ENCODE measurements at regions not wholly inside any gene's neighbourhood (a gene's known extent, or its start where the extent isn't known, plus 50 kb on each side); places are given as distances from the start of the nearest gene placed in this dataset.
"Not testable (repeated sequence)": the region's sequence is repeated elsewhere in the genome, so short reads cannot be mapped to it uniquely, and the experiment has no call there.

DNA sequence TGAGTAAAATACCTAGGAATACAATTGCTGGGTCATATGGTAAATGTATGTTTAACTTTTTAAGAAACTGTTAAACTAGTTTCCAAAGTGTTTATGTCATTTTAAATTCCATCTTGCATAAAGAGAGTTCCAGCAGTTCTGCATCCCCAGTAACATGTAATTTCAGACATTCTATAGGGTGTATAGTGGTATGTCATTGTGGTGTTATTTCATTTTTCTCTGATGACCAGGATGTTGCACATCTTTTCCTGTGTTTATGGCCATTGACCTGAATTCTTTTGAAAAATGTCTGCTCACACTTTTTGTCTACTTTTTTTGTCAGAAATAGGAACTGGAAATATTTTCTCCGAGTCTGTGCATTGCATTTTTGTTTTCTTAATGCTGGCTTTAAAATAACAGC is 128.9 kb downstream of the TMEM200A start:
- no peak overlapping the region for H3K4me3 ChIP-seq
- H3K27ac ChIP-seq, result no peak overlapping the region

DNA sequence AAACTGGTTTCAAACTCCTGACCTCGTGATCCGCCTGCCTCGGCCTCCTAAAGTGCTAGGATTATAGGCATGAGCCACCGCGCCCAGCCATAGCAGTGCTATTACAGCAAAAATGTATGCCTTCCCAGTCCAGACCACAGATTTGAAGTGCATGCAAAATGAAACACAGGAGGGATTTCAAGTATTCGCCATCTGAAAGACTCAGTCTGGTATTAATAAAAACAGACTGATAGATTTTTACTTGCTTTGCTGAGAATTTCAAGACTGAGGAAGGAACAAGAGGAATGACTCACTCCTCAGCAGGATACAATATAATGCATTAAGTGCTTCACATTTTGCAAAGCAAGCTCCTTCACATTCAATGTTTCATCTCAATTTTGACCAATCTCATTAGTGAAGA is 134.9 kb downstream of the TMEM200A start:
- Histone ChIP-seq H3K4me3 (no peak overlapping the region), H3K27ac (no peak overlapping the region)

DNA sequence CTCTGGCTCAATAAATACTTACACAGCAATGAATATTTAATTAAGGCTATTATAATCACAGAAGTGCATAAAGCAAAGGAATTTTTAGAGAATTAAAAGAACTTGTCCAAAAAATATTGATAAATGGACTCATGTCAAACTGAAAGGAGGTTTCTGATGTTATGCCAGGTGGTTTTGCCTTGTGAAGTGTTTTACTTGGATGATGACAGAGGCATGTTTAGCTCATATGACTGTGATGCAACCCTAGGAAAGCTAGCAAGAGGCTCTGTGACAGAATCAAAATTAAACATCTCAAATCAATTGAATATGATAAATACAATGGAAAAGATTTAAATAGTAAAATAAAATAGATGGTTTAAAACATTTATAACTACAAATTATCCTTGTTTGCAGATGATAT is 137.3 kb downstream of the TMEM200A start:
- no peak overlapping the region for H3K27ac ChIP-seq
- H3K4me3 ChIP-seq, result no peak overlapping the region

DNA sequence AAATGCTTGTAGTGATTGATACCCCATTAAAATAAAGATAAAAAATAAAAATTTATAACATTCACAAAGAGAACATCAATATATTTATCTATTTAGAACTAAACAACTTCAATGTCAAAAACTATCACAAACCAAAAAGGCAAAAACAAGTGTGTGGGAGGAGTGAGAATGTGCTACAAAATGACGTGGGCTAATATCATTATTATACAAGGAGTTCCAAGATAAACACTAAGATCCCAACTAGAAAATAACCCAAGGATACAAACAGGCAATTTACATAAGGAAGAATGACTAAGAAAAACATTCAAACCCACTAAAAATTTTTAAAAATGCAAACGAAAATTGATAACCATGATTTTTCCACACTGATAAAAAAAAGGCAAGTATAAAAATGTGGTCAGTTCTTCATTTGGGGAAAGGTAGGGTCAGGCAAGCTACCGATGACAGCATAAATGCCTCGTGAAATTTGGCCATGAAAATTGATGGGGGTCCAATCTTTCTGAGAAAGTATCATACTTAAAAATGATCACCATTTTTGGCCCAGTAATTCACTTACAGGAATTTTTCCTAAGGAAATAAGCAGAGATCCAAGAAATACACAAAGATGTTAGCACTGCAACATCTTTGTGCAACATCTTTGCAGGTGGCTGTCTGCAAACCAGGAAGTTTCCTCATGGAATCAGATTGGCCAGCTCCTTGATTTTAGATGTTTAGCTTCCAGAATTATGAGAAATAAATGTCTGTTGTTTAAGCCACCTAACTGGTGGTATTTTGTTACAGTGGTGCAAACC is 140.2 kb downstream of the TMEM200A start:
- H3K4me3 ChIP-seq, result no peak overlapping the region

DNA sequence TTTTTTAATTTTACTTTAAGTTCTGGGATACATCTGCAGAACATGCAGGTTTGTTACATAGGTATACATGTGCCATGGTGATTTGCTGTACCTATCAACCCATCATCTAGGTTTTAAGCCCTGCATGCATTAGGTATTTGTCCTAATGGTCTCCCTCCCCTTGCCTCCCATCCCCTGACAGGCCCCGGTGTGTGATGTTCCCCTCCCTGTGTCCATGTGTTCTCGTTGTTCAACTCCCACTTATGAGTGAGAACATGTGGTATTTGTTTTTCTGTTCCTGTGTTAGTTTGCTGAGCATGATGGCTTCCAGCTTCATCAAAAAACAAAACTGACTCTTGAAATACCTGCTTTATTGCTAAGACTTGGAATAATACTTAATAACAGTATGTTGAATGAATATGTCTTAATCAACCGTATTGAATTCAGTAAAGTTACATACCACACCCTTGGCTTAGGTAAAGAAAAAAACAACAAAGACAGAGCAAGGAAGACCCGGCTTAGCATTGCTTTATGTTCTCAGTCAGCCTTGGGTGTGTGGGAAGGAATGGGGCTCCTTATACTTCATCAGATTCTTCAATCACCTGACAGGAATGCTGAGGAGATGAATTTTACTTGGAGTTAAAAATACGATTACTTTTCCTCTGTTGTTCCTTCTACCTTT is 141.3 kb downstream of the TMEM200A start:
- peak overlapping the region in 1 of 21 experiments; percentile 3 for H3K27ac ChIP-seq
- H3K4me3 ChIP-seq, result not testable (repeated sequence)

More for the DNA sequence above, 140.2 kb downstream of the TMEM200A start:
- H3K27ac ChIP-seq, result no peak overlapping the region

DNA sequence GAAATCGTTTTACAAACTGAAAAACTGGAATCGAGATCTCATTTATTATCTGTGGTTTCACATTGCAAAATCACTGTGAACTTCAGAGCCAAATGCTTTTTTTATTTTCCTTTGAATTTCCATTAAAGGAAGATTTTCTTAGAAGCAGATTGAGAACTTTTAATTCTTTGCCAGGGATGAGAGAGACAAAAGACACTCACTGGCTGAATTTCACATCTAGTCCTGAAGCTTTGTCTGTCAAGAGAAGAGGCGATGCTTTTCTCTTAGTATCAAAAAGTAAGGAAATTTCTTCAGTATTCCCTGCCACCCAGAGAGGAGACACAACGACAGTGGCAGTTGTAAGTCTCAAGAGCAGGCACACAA is 141.8 kb downstream of the TMEM200A start:
- no peak overlapping the region for H3K4me3 ChIP-seq
- H3K27ac ChIP-seq, result peak overlapping the region in 1 of 21 experiments; percentile 3

DNA sequence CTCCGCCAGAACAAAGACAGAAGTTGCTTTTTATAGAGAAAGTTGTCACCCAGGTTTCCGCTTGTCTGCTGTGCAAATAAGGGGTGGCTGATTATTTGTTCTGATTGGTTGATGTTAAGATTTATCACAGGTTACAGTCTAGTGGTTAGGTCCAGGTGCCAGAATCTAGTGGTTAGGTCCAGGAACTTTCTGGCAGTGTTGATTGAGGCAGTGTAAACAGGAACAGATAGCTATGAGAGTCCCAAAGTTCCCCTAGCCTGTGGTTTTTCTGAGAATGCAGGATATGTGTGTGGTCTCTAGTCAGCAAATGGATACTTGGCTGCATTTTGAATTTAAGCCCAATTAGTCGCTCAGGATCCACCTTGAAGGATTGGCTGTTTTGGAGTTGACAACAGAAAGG is 148.0 kb downstream of the TMEM200A start:
- Histone ChIP-seq H3K27ac (peak overlapping the region in 6 of 21 experiments; percentile 5 to 78 (median 58)), H3K4me3 (no peak overlapping the region)

DNA sequence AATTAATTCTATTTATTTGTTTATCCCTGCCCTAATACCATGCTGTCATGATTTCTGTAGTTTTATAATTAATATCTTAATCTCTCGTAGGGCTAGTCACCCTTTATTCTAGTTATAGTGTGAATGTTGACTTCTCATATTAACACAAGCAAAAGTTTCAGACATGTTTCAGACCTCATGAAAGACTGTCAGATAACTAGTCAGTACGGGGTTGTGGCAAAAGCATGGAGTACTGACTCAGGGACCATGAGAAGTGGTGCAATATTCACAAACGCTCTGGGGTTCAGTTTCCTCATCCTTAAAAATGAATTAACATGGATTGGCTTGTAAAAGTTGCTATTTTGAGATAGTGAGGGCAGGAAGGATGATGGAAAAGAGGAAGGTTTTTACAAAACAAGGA is 148.9 kb downstream of the TMEM200A start:
- no peak overlapping the region for H3K4me3 ChIP-seq
- peak overlapping the region in 4 of 21 experiments; percentile 10 to 78 (median 37) for H3K27ac ChIP-seq

DNA sequence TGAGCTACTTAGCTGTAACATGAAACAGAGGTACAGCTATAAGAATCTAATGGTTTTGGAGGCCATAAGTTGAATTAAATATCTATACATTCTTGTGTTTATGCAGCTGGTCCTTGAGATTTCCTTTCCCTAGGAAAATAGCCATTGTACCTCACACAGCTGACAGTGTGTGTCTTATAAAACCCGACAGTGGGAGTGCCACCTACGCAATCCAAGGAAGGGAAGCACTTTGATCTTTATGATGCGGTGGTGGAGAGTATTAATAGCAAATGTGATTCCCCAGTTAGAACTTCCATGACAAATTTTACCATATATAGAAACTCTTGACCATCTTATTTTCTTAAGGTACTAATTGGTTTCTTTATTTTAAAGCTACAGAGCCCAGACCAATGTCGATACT is 149.5 kb downstream of the TMEM200A start:
- H3K4me3 ChIP-seq, result no peak overlapping the region
- H3K27ac ChIP-seq, result peak overlapping the region in 1 of 21 experiments; percentile 10

DNA sequence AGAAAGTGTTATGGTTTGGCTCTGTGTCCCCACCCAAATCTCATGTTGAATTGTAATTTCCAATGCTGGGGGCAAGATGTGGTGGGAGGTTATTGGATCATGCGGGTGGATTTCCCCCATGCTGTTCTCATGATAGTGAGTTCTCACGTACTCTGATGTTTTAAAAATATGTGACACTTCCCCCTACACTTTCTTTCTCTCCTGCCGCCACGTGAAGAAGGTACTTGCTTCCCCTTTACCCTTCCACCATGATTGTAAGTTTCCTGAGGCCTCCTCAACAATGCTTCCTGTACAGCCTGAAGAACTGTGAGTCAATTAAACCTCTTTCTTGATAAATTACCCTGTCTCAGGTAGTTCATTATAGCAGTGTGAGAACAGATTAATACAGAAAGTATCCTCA is 150.8 kb downstream of the TMEM200A start:
- H3K27ac ChIP-seq, result no peak overlapping the region
- H3K4me3 ChIP-seq, result no peak overlapping the region

DNA sequence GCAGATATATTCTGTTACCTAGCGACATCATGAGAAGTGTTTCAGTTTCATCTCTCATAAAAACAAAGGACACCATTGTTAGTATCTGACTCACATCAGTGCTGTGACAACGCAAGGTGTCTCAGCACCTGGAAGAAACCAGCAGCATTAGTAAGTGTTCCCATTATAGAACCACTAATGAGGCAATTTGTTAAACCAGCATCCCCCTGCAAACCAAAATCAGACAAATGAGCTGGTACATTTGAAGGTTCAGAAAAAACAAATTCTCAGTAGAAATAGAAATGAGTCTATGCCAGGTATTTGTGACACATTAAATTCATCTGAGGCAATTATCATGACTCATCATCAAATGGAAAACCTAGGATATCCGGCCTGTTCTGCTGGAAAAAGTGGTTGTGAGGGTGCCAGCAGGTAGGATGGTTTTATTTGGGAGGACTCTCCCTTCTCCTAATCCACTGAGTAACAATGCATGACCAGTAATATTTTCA is 151.7 kb downstream of the TMEM200A start:
- H3K4me3 ChIP-seq, result no peak overlapping the region
- no peak overlapping the region for H3K27ac ChIP-seq

DNA sequence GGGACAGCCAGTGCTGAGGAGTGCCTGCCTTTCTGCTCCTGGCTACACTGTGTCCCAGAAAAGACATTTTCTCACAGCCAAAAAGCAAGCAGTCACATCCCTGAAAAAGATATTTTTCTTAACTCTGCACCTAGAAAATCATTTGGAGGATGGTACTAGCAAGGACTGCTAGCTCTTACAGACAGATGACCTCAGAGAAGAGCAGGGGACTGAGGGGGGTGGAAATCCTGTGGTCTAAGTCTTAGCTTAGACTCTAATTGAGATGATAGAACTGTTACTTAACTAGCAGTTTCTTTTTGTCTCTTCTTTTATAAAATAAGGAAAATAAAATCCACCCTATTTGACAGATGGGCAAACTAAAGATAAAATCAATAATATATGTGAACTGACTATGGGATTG is 152.8 kb downstream of the TMEM200A start:
- H3K4me3 ChIP-seq, result no peak overlapping the region
- no peak overlapping the region for H3K27ac ChIP-seq

DNA sequence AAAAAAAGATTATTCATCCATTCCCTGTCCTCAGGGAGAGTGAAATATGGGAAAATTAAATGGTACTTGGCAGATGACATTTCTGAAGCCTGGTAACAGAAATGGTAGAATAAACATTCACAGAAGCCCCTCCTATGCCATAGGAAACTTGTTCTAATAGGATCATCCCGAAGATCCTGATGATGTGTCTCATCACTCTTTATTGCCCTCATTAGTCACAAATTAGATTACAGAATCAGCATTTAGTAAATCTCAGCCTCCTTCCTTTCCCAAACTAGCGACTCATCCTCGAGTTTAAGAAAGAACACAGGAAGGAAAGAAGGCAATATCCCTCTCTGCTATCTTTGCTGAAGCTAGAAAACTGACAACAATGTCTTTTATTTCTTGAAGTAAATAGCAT is 154.4 kb downstream of the TMEM200A start:
- Histone ChIP-seq H3K4me3 (no peak overlapping the region), H3K27ac (no peak overlapping the region)

DNA sequence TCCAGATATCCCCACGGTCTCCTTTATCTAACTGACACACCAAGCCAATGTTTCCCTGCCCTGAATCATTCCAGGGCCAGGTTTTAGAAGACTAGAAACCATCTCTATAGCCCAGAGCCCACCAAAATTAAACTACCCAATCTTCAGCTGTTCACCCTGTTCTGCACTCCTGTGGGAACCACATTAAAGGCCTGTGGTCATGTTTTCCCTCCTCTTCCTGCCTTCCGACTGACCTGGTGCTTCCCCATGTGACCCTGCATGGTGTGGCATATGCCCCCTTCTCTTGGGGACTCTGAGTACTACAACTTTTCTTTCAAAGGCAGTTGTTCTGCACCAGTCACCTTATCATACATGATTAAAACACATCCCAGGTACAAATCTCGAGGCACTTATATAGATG is 155.0 kb downstream of the TMEM200A start:
- no peak overlapping the region for H3K27ac ChIP-seq
- H3K4me3 ChIP-seq, result no peak overlapping the region

DNA sequence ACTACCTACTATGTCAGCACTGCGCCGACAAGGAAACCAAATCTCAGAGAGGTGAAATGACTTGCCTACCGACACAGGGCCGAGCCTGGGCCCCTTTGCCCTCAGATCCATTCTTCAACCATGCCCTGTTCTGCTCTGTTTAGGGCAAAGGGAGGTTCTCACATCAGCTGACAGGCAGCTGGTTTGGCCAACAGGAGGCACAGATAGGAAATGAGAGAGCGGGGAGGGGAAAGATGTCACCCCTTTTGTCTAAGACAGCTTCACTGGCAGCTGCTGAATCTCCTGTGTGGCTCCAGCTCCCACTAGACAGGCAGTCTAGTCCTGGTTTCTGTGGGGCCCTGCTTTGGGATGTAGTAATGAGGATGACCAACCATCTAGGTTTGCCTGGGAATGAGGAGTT is 158.7 kb downstream of the TMEM200A start:
- no peak overlapping the region for H3K4me3 ChIP-seq

DNA sequence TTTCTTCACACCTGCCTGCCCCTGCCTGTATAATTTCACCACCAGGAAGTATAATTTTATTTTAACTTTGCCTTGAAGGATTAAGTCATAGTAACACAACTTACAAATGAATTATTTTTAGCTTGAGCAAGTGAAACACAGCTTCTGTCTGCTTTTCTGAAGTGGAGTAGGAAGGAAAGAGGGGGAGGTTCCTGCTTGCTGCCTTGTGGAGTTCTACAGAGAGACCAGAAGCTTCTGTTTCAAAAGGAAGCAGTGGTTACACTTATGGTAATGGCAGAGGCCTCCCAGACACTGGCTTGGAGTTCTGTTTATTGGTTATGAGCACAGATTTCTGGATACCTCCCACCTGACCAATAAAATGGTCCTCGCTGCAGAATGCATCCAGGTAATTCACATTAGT is 159.6 kb downstream of the TMEM200A start:
- Histone ChIP-seq H3K27ac (peak overlapping the region in 3 of 21 experiments; percentile 9 to 54 (median 42)), H3K4me3 (no peak overlapping the region)

More for the DNA sequence above, 158.7 kb downstream of the TMEM200A start:
- H3K27ac ChIP-seq, result peak overlapping the region in 4 of 21 experiments; percentile 1 to 54 (median 26)

DNA sequence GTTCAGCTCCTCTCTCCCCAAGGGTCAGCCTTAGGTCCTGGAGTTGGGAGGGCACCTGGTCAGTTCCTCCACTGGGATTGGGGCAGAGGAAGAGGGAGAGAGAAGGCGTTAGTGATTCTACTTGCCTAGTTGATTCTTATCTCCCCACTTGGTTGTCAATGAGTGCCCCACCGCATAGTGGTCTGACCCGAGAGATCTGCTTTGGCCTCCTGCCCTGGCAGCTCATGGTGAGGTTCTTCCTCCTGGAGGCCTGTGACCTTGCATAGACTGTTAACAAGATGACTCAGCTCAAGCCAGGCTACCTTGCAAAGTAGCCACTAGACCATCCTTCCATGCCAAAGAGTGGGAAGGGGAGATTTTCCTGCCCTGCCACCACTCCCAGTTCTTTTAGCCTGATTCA is 160.6 kb downstream of the TMEM200A start:
- H3K27ac ChIP-seq, result no peak overlapping the region
- no peak overlapping the region for H3K4me3 ChIP-seq

DNA sequence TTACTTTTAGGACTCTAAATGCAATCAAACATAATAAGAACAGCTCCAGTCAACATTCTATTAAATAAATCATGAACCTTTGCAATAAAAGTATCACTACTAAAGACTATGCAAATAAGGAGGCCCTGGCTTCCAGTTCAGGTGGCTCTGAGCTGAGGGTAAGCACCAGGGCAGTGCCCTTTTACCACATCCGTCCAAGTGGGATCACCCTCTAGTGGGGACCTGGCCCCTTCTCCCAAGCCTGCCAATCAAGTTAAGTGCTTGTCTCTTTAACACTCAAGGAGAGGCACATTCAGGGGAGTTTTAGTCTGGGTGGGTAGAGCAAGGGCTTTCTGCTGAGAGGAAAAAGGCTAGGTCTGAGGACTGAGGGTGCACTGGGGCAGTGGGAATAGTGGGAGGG is 161.4 kb downstream of the TMEM200A start:
- no peak overlapping the region for H3K4me3 ChIP-seq
- H3K27ac ChIP-seq, result no peak overlapping the region

DNA sequence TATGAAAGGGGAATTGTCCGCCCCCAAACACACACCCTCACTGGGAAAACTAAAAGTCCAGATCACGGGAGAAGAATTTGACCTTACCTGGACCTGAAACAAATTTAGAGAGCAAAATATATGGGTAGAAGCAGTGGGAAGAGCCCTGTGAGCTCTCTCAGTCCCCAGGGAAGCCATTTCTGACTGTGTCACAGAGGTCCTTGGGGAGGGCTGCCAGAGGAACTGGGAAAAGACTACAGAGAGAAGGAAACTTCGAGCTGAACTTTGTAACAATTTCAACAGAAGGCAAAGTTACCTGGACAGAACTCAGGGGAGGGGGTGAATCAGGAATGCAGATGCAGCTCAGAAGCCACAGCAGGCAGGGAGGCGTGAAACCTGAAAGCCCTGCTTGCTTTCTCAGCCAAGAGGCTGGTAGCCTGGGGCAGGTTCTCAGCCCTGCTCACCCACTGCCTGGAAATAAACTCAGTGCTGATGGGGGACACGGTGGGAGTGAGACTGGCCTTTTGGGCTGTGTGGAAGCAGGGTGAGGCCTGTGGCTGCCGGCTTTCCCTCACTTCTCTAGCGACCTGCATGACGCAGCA is 163.8 kb downstream of the TMEM200A start:
- H3K27ac ChIP-seq, result no peak overlapping the region
- H3K4me3 ChIP-seq, result no peak overlapping the region

DNA sequence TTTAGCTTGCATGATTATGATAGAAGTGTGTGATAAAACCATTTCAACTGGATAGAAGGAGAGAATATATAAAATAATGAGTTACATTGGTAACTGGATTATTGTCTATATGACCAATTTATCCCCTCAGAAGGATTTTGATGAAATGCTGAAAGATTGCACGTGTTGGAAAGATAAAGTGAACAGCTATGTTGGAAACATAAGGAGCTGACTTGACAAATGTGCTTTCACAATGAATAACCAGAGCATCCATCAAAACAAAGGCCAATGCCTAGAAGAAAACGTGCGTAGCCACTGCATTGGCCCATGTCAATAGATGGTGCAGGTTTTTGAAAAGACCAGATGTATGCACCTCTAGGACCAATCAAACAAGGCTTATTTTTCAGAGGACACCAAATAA is 168.8 kb downstream of the TMEM200A start:
- no peak overlapping the region for H3K4me3 ChIP-seq
- H3K27ac ChIP-seq, result no peak overlapping the region

DNA sequence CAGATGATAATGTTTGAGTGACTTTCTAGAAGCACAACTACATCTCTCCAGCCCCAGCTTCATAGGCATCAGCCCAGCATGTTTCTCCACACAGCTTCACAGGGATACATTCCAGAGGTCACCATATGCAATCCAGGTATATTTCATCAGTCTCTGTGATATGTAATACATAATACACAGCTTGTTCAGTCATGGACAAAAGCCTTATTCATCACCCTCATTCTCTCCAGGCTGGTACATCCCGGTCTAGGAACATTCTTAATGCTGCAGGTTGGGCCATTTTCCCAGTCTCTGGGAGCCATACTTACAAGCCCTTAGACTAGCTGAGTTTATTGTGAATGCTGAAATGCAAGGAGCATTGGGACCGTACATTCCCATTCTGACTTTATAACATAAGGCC is 169.4 kb downstream of the TMEM200A start:
- no peak overlapping the region for H3K4me3 ChIP-seq

More for the DNA sequence above, 169.4 kb downstream of the TMEM200A start:
- H3K27ac ChIP-seq, result no peak overlapping the region
